KMS-11 (cell line): ENCODE measurements at regions not wholly inside any gene's neighbourhood (a gene's known extent, or its start where the extent isn't known, plus 50 kb on each side); places are given as distances from the start of the nearest gene placed in this dataset.

Source experiments
- H2AFZ ChIP-seq: fragments of 200-600 bp; sonication (generic); 2 replicates; pipeline ENCODE4 v1.6.1; 2016; ENCODE audit warnings: antibody characterized with exemption, mixed run types, low read depth
- H3K27ac ChIP-seq: fragments of 200-600 bp; sonication (generic); 2 replicates; pipeline ENCODE4 v1.6.1; 2016; ENCODE audit warnings: mild to moderate bottlenecking, mixed run types
- H3K27me3 ChIP-seq: fragments of 200-600 bp; sonication (generic); 2 replicates; pipeline ENCODE4 v1.6.1; 2017; ENCODE audit warnings: mild to moderate bottlenecking, low read depth, mixed run types, moderate library complexity; ENCODE audit not compliant: insufficient read depth
- H3K36me3 ChIP-seq: fragments of 200-600 bp; sonication (generic); 2 replicates; pipeline ENCODE4 v1.6.1; 2017; ENCODE audit warnings: mild to moderate bottlenecking, mixed run types; ENCODE audit not compliant: insufficient read depth
- H3K4me1 ChIP-seq: fragments of 200-600 bp; sonication (generic); 2 replicates; pipeline ENCODE4 v1.6.1; 2016; ENCODE audit warnings: mild to moderate bottlenecking, low read depth, mixed run types; ENCODE audit not compliant: poor library complexity, severe bottlenecking
- H3K4me2 ChIP-seq: fragments of 200-600 bp; sonication (generic); 2 replicates; pipeline ENCODE4 v1.7.0; 2016; ENCODE audit warnings: mild to moderate bottlenecking, mixed run types
- H3K4me3 ChIP-seq: fragments of 200-600 bp; sonication (generic); IDR thresholded peaks from 2 replicates; pipeline ENCODE4 v1.6.1; 2017; ENCODE audit warnings: low read depth, low read length, mixed read lengths; ENCODE audit not compliant: insufficient read depth
- H3K79me2 ChIP-seq: fragments of 200-600 bp; sonication (generic); 2 replicates; pipeline ENCODE4 v1.6.1; 2016; ENCODE audit warnings: low read depth, mixed run types; ENCODE audit not compliant: insufficient read depth
- H3K9ac ChIP-seq: fragments of 200-600 bp; sonication (generic); 2 replicates; pipeline ENCODE4 v1.6.1; 2016; ENCODE audit warnings: mild to moderate bottlenecking, mixed run types
- H4K20me1 ChIP-seq: fragments of 200-600 bp; sonication (generic); 2 replicates; pipeline ENCODE4 v1.6.1; 2016; ENCODE audit warnings: mild to moderate bottlenecking, mixed run types; ENCODE audit not compliant: insufficient read depth
- TF ChIP-seq, protein P1 (sequence below): fragments of 200-600 bp; sonication (generic); conservative IDR thresholded peaks from 2 replicates; pipeline ENCODE4 v1.6.1; 2017; ENCODE audit warnings: low read depth, mild to moderate bottlenecking, antibody characterized with exemption, low read length, moderate library complexity, mixed read lengths

GRCh38 chr10:106438386-106438785 is 726.1 kb downstream of the SORCS1 start:
- Histone ChIP-seq H3K79me2 (no peaks in the 10 kb centered on the region), H3K4me2 (no peak overlapping the region), H3K27ac (no peak overlapping the region), H3K4me3 (no peak overlapping the region), H3K4me1 (no peaks in the 10 kb centered on the region), H3K9ac (no peak overlapping the region), H3K36me3 (no peaks in the 10 kb centered on the region), H4K20me1 (no peaks in the 10 kb centered on the region), H2AFZ (no peak overlapping the region), H3K27me3 (no peaks in the 10 kb centered on the region)
- TF ChIP-seq, protein P1, sequence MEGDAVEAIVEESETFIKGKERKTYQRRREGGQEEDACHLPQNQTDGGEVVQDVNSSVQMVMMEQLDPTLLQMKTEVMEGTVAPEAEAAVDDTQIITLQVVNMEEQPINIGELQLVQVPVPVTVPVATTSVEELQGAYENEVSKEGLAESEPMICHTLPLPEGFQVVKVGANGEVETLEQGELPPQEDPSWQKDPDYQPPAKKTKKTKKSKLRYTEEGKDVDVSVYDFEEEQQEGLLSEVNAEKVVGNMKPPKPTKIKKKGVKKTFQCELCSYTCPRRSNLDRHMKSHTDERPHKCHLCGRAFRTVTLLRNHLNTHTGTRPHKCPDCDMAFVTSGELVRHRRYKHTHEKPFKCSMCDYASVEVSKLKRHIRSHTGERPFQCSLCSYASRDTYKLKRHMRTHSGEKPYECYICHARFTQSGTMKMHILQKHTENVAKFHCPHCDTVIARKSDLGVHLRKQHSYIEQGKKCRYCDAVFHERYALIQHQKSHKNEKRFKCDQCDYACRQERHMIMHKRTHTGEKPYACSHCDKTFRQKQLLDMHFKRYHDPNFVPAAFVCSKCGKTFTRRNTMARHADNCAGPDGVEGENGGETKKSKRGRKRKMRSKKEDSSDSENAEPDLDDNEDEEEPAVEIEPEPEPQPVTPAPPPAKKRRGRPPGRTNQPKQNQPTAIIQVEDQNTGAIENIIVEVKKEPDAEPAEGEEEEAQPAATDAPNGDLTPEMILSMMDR, result no peak

DNA sequence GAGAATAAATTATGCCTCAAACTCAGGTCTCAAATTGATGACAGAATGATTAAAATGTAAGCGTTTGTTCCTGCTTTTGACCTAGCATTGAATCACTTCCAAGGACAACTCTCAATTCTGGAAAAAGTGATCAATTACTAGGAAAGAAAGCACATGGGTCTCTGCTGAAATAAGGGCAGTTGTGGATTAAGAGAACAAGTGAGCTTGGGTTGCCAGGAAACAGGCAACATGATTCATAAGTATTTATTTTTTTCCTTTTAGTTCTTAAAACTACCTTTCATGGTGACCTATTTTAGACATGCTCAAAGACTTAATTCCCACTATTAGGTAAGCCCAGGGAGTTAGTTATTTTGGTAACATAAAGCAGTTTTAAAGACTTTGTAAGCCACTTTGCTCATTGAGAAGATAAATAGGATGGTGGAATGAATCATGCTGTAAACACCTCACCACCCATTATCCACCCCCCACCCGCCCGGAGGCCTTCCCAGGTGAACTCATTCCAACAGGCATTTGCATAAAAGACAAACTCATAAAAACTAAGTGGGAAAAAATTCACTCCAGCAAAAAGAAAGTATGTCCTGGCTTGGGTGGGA is 728.3 kb downstream of the SORCS1 start:
- H3K79me2 ChIP-seq, result no peaks in the 10 kb centered on the region
- no peak overlapping the region for H3K27ac ChIP-seq
- no peak overlapping the region for H3K4me3 ChIP-seq
- H4K20me1 ChIP-seq, result no peaks in the 10 kb centered on the region
- no peak overlapping the region for H3K9ac ChIP-seq
- TF ChIP-seq, protein P1, result no peak
- no peak overlapping the region for H3K4me2 ChIP-seq
- H3K4me1 ChIP-seq, result no peaks in the 10 kb centered on the region
- H3K36me3 ChIP-seq, result no peaks in the 10 kb centered on the region
- no peaks in the 10 kb centered on the region for H3K27me3 ChIP-seq
- no peak overlapping the region for H2AFZ ChIP-seq

DNA sequence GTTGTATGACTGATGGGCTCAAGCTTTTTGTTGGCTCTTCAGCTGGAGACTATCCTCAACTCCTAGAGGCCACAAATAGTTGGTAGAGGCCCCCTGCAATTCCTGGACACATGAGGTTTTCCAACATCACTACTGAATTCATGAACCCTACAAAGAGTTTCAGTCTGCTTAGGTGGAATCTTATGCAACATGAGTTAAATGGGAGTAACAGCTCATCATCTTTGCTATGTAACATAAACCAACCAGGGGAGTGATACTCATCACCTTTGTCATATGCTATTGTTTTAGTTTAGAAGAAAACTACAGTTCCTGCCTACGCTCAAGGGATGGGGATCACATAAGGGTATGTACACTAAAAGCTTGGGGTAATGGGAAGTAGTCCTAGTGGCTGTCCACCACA is 729.4 kb downstream of the SORCS1 start:
- Histone ChIP-seq H3K79me2 (no peaks in the 10 kb centered on the region), H3K4me2 (no peak overlapping the region), H3K36me3 (no peaks in the 10 kb centered on the region), H4K20me1 (no peaks in the 10 kb centered on the region), H3K27me3 (no peaks in the 10 kb centered on the region), H3K4me3 (no peak overlapping the region), H3K4me1 (no peaks in the 10 kb centered on the region), H3K27ac (no peak overlapping the region), H2AFZ (no peak overlapping the region), H3K9ac (no peak overlapping the region)
- TF ChIP-seq, protein P1, result no peak

DNA sequence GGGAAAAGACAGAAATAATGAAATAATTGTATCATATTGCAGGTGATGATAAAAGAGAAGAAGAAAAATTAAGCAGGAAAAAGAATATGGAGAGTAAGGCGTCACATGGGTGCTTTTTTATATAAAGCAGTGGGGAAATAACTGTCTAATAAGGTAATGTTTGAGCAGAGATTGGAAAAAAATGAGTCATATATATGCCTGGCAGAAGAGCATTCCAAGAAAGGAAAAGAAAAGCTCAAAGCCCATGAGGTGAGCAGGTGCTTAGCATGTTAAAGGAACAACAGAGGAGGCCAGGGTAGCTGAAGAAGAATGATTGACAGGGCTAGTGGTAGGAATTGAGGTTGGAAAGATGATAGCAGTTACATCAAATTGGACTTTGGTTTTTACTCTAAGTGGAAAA is 739.5 kb downstream of the SORCS1 start:
- no peak overlapping the region for H3K4me2 ChIP-seq
- H3K27ac ChIP-seq, result no peak overlapping the region
- no peak overlapping the region for H3K9ac ChIP-seq
- no peaks in the 10 kb centered on the region for H3K36me3 ChIP-seq
- TF ChIP-seq, protein P1, result no peak
- no peak overlapping the region for H2AFZ ChIP-seq
- no peaks in the 10 kb centered on the region for H3K27me3 ChIP-seq
- H4K20me1 ChIP-seq, result no peaks in the 10 kb centered on the region
- H3K4me3 ChIP-seq, result no peak overlapping the region
- H3K79me2 ChIP-seq, result no peaks in the 10 kb centered on the region
- H3K4me1 ChIP-seq, result no peaks in the 10 kb centered on the region
